ENCODE measurements at regions not wholly inside any gene's neighbourhood (a gene's known extent, or its start where the extent isn't known, plus 50 kb on each side); places are given as distances from the start of the nearest gene placed in this dataset.
A peak's percentile ranks its signal among the peaks of the same experiment; 100 is the strongest.

- H4K20me1 ChIP-seq (ENCODE audit: low read depth): no peaks in the 10 kb centered on the region
- no peaks in the 10 kb centered on the region for H3K4me1 ChIP-seq
- Mint-ChIP-seq H3K4me3 (no peak overlapping the region), H3K36me3 (peaks cover 4% of the 10 kb centered on the region), H3K4me1 (peaks cover 21% of the 10 kb centered on the region), H3K27ac (peak overlapping the region; percentile 69), H3K9me3 (peaks cover 19% of the 10 kb centered on the region), H3K27me3 (ENCODE audit: insufficient read depth, low read depth) (peaks cover 5% of the 10 kb centered on the region)
- H2AFZ ChIP-seq (replicated peaks): peak overlapping the region; percentile 50
- no peak overlapping the region for H3K4me3 ChIP-seq
- H3K27me3 ChIP-seq: no peaks in the 10 kb centered on the region
- no peak overlapping the region for H3K9ac ChIP-seq
- no peaks in the 10 kb centered on the region for H3F3A ChIP-seq (ENCODE audit: low read depth)
- H3K36me3 ChIP-seq: no peaks in the 10 kb centered on the region
- no peak for DNase-seq (ENCODE audit: low spot score)
- H3K79me2 ChIP-seq (ENCODE audit: low read depth): no peaks in the 10 kb centered on the region
- no peak for TF ChIP-seq EZH2 (IDR thresholded peaks at IDR 0.05)
- TF ChIP-seq EZH2phosphoT487 (IDR thresholded peaks at IDR 0.05): no peak
- TF ChIP-seq, protein P1, sequence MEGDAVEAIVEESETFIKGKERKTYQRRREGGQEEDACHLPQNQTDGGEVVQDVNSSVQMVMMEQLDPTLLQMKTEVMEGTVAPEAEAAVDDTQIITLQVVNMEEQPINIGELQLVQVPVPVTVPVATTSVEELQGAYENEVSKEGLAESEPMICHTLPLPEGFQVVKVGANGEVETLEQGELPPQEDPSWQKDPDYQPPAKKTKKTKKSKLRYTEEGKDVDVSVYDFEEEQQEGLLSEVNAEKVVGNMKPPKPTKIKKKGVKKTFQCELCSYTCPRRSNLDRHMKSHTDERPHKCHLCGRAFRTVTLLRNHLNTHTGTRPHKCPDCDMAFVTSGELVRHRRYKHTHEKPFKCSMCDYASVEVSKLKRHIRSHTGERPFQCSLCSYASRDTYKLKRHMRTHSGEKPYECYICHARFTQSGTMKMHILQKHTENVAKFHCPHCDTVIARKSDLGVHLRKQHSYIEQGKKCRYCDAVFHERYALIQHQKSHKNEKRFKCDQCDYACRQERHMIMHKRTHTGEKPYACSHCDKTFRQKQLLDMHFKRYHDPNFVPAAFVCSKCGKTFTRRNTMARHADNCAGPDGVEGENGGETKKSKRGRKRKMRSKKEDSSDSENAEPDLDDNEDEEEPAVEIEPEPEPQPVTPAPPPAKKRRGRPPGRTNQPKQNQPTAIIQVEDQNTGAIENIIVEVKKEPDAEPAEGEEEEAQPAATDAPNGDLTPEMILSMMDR (IDR thresholded peaks at IDR 0.05): no peak
- H3K4me2 ChIP-seq: no peak overlapping the region
- peaks cover 4% of the 10 kb centered on the region for H3K9me3 ChIP-seq (ENCODE audit: low read depth)
- no peak overlapping the region for H3K27ac ChIP-seq
Observed at GRCh38 chr2:8564475-8564874, 117.4 kb upstream of the ID2 start.

DNA sequence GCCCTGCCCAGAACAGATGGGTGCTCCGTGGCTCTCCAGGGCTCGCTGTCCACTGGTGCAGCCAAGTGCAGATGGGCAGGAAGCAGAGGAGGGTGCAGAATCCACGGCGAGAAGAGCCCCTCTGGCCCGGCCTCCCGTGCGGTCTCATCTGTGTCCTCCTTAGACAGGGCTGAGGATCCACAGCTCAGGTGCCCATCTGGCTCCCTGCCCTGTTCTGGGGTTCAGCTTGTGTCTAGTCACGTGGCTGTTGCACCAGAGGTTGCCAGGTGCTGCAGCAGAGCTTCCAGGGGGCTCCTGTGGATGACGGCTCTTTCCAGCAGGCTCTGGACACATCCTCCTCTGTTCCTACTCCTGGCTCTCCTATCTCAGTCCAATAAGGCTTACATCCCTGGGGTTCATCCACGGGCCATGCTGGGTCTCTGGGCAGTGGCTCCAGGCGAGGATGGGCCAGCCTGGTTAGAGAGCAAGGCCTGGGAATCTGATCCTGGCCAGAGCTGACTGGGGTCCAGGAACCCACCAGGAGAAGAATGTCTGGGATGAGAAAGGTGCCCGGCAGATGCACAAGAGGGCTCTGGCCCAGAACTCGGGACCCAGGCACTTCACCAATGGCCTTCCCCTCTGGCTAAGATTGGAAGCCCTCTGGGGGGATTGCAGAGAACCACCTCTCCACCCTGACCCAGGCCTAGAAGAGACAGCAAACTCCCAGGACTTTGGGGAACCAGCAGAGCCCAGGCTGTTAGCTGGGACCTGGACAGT is 116.3 kb upstream of the ID2 start:
- no peaks in the 10 kb centered on the region for H4K20me1 ChIP-seq (ENCODE audit: low read depth)
- H3K9ac ChIP-seq: no peak overlapping the region
- H3K4me3 Mint-ChIP-seq: no peak overlapping the region
- H3K36me3 Mint-ChIP-seq: peaks cover 4% of the 10 kb centered on the region
- no peak overlapping the region for H3K27ac ChIP-seq
- H3F3A ChIP-seq (ENCODE audit: low read depth): no peaks in the 10 kb centered on the region
- H3K4me1 Mint-ChIP-seq: peaks cover 28% of the 10 kb centered on the region
- H3K9me3 ChIP-seq (ENCODE audit: low read depth): no peaks in the 10 kb centered on the region
- no peak overlapping the region for H3K4me3 ChIP-seq
- no peaks in the 10 kb centered on the region for H3K27me3 ChIP-seq
- peaks cover 14% of the 10 kb centered on the region for H3K9me3 Mint-ChIP-seq
- peak overlapping the region; percentile 62 for H3K27ac Mint-ChIP-seq
- H3K4me2 ChIP-seq: no peak overlapping the region
- peaks cover 5% of the 10 kb centered on the region for H3K27me3 Mint-ChIP-seq (ENCODE audit: insufficient read depth, low read depth)
- no peak overlapping the region for H2AFZ ChIP-seq (replicated peaks)
- H3K79me2 ChIP-seq (ENCODE audit: low read depth): no peaks in the 10 kb centered on the region
- H3K36me3 ChIP-seq: no peaks in the 10 kb centered on the region
- DNase-seq (ENCODE audit: low spot score): no peak
- H3K4me1 ChIP-seq: no peaks in the 10 kb centered on the region
- TF ChIP-seq, protein P1 (IDR thresholded peaks at IDR 0.05): no peak
- TF ChIP-seq EZH2 (IDR thresholded peaks at IDR 0.05) (no peak), EZH2phosphoT487 (IDR thresholded peaks at IDR 0.05) (no peak)

DNA sequence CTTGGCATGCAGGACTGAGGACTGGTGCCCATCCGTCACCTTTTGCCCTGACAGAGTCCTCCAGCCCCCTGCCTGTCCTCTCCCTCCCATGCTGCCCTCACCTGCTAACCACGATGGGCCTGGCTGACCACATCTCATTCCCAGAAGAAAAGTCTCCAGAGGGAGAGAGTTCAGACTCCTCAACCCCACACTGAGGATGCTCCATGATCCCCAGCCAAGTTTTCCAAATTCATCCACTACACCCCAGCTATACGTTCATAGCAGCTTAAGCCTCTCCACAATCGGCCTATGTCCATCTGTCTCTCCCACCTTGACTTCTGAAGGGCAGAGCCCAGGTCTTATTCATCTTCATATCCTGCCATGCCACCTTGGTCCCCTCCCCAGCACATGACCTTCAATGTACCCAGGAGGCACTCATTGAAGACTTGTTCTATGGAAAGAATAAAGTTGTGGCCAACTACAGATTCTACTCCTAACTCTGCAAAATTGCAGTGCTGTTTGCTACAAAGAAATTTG is 115.6 kb upstream of the ID2 start:
- H3K9me3 Mint-ChIP-seq: peaks cover 12% of the 10 kb centered on the region
- H3K4me2 ChIP-seq: no peak overlapping the region
- no peaks in the 10 kb centered on the region for H3K36me3 ChIP-seq
- peak overlapping the region; percentile 20 for H3K27ac Mint-ChIP-seq
- H3K9ac ChIP-seq: no peak overlapping the region
- no peaks in the 10 kb centered on the region for H4K20me1 ChIP-seq (ENCODE audit: low read depth)
- H3K36me3 Mint-ChIP-seq: peaks cover 4% of the 10 kb centered on the region
- H3F3A ChIP-seq (ENCODE audit: low read depth): no peaks in the 10 kb centered on the region
- H3K79me2 ChIP-seq (ENCODE audit: low read depth): no peaks in the 10 kb centered on the region
- H3K4me1 ChIP-seq: no peaks in the 10 kb centered on the region
- DNase-seq (ENCODE audit: low spot score): no peak
- no peak overlapping the region for H3K27ac ChIP-seq
- H3K4me3 Mint-ChIP-seq: no peak overlapping the region
- no peaks in the 10 kb centered on the region for H3K27me3 ChIP-seq
- TF ChIP-seq, protein P1 (IDR thresholded peaks at IDR 0.05): no peak
- no peak for TF ChIP-seq EZH2phosphoT487 (IDR thresholded peaks at IDR 0.05)
- TF ChIP-seq EZH2 (IDR thresholded peaks at IDR 0.05): no peak
- H2AFZ ChIP-seq (replicated peaks): no peak overlapping the region
- peaks cover 32% of the 10 kb centered on the region for H3K4me1 Mint-ChIP-seq
- no peaks in the 10 kb centered on the region for H3K9me3 ChIP-seq (ENCODE audit: low read depth)
- H3K27me3 Mint-ChIP-seq (ENCODE audit: insufficient read depth, low read depth): peaks cover 5% of the 10 kb centered on the region
- no peak overlapping the region for H3K4me3 ChIP-seq
